HFF-Myc (cell line): ENCODE measurements at regions not wholly inside any gene's neighbourhood (a gene's known extent, or its start where the extent isn't known, plus 50 kb on each side); places are given as distances from the start of the nearest gene placed in this dataset.

Experiments used
- DNase-seq: peaks from one replicate; pipeline ENCODE4 v3.0.0-alpha.2; 2011; ENCODE audit warnings: low read depth; ENCODE audit errors: extremely low read depth
- H3K4me3 ChIP-seq: replicated peaks from 2 replicates; pipeline ENCODE4 v1.5.1; 2011; ENCODE audit warnings: low read depth, mild to moderate bottlenecking, control low read depth, low read length
- CTCF ChIP-seq: IDR thresholded peaks from 2 replicates; pipeline ENCODE4 v1.5.1; 2012; ENCODE audit warnings: mild to moderate bottlenecking, low read depth, low read length, control low read depth; ENCODE audit errors: missing control alignments

DNA sequence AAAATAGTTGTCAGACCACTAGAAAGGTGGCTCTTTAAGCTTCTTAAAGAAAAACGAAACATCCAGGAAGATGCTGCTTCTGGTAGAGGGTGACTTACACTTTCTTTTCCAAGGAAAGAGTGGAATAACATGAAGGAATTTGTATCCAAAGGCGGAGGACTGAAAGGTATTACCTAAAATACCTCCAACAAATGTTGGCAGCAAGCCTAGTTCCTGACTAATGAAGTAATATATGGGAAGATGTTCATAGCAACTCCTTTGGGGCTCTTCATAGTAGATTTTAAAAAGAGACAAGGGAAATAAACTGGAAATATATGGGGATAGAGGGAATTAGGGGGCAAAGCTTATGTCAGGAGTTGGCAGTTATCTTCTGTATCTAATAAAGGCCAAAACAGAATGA lies 116.2 kb downstream of the AASDH start:
- no peak overlapping the region for H3K4me3 ChIP-seq
- DNase-seq, result no peak
- TF ChIP-seq CTCF, result no peak

- no peak overlapping the region for H3K4me3 ChIP-seq
- TF ChIP-seq CTCF, result no peak
- no peak for DNase-seq
These were observed 119.7 kb downstream of the AASDH start for GRCh38 chr4:56267558-56267957.

- no peak for DNase-seq
- no peak for TF ChIP-seq CTCF
- no peak overlapping the region for H3K4me3 ChIP-seq
These were observed 122.4 kb downstream of the AASDH start for GRCh38 chr4:56264873-56265272.

DNA sequence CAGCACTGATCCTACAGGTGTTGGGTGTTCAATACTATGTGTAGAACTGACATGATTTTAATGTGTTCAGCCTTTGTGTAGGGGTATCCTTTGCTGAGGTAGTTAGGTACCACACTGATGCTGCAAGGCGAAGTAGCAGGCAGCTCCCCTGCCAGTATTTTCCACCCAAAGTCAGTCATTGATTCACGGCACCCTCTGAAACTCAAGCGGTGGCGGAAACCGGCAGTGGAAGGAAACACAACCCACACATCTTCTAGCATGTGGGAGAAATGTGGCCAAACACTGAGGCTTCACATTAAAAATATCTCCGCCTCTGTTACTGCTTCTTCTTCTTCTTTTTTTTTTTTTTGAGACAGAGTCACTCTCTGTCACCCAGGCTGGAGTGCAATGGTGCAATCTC lies 126.3 kb downstream of the AASDH start:
- DNase-seq, result no peak
- TF ChIP-seq CTCF, result no peak
- no peak overlapping the region for H3K4me3 ChIP-seq

DNA sequence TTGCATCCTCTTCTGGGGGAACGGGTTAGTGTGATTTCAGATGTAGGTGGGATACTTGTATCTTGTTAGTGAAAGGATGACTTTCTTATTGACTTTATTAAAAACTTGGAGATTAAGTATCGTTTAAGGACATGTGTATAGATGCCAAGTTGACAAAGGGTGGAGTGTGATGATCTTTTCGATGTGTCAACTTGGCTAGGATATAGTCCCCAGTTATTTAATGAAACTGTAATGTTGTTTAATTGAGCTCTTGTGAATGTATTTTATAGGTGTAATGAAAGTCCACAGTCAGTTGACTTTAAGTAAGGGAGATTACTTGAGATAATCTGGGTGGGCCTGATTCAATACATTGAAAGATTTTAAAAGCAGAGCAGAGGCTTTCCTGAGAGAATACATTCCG lies 127.0 kb downstream of the AASDH start:
- no peak for TF ChIP-seq CTCF
- no peak for DNase-seq
- no peak overlapping the region for H3K4me3 ChIP-seq

DNA sequence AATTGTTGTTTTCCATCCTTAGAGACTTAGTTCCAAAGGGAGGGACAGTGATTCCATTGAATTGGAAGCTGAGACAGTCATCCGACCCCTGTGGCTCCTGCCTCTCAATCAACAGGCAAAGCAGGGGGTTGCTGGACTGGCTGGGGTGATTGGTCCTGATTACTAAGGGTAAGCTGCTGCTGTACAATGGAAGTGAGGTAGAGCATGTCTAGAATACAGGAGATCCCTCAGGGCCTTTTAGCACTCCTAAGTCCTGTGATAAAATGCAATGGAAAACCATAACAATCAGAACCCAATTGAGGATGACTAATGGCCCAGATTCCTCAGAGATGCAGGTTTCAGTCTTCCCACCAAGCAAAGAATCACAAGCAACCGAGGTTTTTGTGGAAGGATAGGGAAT lies 127.6 kb downstream of the AASDH start:
- no peak overlapping the region for H3K4me3 ChIP-seq
- no peak for TF ChIP-seq CTCF
- DNase-seq, result no peak

- TF ChIP-seq CTCF, result no peak
These were observed 131.5 kb downstream of the AASDH start for GRCh38 chr4:56255820-56256219.

More at GRCh38 chr4:56255820-56256219, 131.5 kb downstream of the AASDH start:
- H3K4me3 ChIP-seq, result no peak overlapping the region
- DNase-seq, result no peak
